GM21447 (cell line): ENCODE measurements at regions not wholly inside any gene's neighbourhood (a gene's known extent, or its start where the extent isn't known, plus 50 kb on each side); places are given as distances from the start of the nearest gene placed in this dataset.
"Not testable (repeated sequence)": the region's sequence is repeated elsewhere in the genome, so short reads cannot be mapped to it uniquely, and the experiment has no call there.

ENCODE experiments used
- ATAC-seq: cut with Tn5 transposase; IDR thresholded peaks from one replicate; pipeline ENCODE4 v1.9.1; 2021; ENCODE audit not compliant: unreplicated experiment

DNA sequence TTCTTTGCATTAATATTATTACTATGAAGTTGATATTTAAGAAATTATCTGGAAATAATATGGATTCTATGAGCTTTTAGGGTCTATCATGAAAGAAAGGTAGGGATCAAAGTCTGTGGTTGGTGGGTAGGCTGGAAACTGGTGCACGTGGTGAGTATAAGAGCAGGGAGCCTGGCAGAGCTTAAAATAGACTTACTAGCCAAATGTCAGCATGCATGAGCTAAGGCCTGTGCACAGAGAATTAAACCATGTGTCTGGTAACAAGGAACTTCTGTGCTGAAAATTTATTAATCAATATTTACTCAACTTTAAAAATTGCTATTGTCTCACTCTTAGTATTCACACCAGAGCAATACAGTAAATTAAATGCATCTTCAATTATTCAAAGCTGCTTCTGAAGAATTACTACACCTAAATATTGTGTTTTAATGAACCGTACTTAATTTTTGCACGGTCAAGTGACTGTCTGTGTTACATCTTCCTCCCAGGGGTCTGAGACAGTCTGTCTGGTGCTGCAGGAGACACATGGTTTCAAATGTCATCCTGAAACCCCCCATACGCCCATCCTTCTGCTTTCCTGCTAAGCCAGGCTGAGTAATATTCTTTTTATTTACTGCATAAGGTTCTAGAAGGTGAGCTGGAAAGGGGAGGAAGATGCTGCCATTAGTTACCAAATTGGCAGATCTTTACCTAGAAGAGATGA, 161.0 kb upstream of the NLRP1 start:
- no peak for ATAC-seq

GRCh38 chr17:5747276-5747675, 163.0 kb upstream of the NLRP1 start:
- no peak for ATAC-seq

DNA sequence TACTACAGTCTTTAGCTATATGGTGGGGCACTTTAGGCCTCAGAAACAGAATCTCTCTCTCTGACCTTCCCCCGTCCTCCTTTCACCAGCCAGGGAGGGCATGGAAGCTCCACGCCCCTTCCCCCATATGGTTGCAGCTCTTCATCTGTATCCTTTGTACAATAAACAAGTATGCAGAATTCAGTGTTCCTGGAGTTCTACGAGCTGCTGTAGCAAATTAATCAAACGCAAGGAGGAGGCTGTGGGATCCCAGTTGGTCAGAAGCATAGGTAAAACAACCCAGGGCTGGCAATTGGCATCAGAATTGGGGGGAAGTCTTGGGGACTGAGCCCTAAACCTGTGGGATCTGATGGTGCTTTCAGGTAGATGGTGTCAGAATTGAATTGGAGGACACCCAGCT, 163.7 kb upstream of the NLRP1 start:
- ATAC-seq: no peak

GRCh38 chr17:5753421-5753820, 169.1 kb upstream of the NLRP1 start:
- ATAC-seq: no peak

- ATAC-seq: no peak
These were observed 173.1 kb upstream of the NLRP1 start for GRCh38 chr17:5757314-5757907.

- ATAC-seq: no peak
These were observed 174.3 kb upstream of the NLRP1 start for GRCh38 chr17:5758651-5759050.

GRCh38 chr17:5759501-5759925, 175.2 kb upstream of the NLRP1 start:
- no peak for ATAC-seq

GRCh38 chr17:5762191-5762590, 177.9 kb upstream of the NLRP1 start:
- ATAC-seq: no peak

- no peak for ATAC-seq
These were observed 179.4 kb upstream of the NLRP1 start for GRCh38 chr17:5763595-5764306.

- no peak for ATAC-seq
These were observed 185.5 kb upstream of the NLRP1 start for GRCh38 chr17:5769593-5770354.

GRCh38 chr17:5770441-5771270, 186.3 kb upstream of the NLRP1 start:
- ATAC-seq: no peak

DNA sequence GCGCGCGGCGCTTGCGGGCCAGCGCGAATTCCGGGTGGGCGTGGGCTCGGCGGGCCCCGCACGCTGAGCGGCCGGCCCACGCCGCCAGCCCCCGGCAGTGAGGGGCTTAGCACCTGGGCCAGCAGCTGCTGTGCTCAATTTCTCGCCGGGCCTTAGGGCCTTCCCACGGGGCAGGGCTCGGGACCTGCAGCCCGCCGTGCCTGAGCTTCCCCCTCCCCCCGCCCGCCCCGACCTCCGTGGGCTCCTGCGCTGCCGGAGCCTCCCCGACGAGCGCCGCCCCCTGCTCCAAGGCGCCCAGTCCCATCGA, 186.9 kb upstream of the NLRP1 start:
- not testable (repeated sequence) for ATAC-seq

- not testable (repeated sequence) for ATAC-seq
These were observed 187.7 kb upstream of the NLRP1 start for GRCh38 chr17:5772017-5772416.

GRCh38 chr17:5772720-5773119, 188.4 kb upstream of the NLRP1 start:
- ATAC-seq: no peak

GRCh38 chr17:5773816-5774360, 189.6 kb upstream of the NLRP1 start:
- ATAC-seq: no peak

GRCh38 chr17:5775098-5775497, 190.8 kb upstream of the NLRP1 start:
- no peak for ATAC-seq

- ATAC-seq: no peak
These were observed 196.2 kb upstream of the NLRP1 start for GRCh38 chr17:5780476-5780875.

DNA sequence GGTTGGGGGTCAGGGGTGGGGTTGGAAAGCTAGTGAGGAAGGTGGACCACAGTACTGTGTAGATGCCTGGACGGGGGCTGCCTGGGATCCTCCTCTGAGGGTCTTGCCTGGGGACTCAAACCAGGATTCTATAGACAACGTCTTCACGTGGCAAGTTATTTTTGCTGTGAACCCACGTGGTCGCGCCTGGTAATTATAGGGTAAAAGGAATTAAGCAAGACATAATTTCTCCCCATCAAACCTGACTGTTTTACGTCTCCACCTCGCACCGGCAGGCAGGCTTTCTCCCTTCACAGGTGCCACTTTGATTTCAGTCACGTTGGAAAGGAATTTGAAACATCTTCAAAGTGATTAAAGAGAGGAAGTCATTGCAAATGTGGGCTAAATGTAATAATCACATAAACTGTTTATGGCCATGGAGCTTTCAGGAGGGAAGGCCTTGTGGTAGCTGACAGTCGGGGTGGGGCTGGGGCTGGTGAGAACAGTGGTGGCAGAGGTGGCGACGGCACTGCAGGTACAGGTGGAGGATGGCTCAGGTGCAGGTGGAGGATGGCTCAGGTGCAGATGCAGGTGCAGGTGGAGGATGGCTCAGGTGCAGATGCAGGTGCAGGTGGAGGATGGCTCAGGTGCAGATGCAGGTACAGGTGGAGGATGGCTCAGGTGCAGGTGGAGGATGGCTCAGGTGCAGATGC, 197.1 kb upstream of the NLRP1 start:
- ATAC-seq: no peak

DNA sequence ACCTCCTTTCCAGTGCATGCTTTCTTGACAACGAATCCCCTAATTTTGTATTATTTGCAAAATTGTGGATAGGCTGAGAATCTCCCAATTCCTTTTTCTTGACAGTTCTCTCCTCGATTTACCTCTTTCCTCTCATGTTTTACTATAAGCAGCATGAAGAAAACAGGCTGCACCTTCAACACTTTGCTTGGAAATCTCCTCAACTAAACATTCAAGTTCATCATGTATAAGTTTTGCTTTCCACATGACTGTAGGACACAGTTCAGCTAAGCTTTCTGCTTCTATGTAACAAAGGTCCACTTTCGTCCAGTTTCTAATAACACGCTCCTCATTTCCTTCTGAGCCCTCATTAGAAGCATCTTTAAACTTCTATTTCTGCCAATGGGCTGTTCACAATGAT, 199.0 kb upstream of the NLRP1 start:
- no peak for ATAC-seq

GRCh38 chr17:5783851-5784250, 199.5 kb upstream of the NLRP1 start:
- ATAC-seq: no peak
